H1 (cell line): ENCODE measurements at regions not wholly inside any gene's neighbourhood (a gene's known extent, or its start where the extent isn't known, plus 50 kb on each side); places are given as distances from the start of the nearest gene placed in this dataset.

Source experiments
- BACH1 ChIP-seq: IDR thresholded peaks from 2 replicates; pipeline ENCODE4 v1.6.1; 2012; ENCODE audit warnings: low read length, improper control_type of control experiment
- POLR2AphosphoS5 ChIP-seq: IDR thresholded peaks from 2 replicates; pipeline ENCODE4 v1.6.1; 2011; ENCODE audit warnings: low read depth, low read length

- no peak for TF ChIP-seq BACH1
- no peak for TF ChIP-seq POLR2AphosphoS5
Measured at GRCh38 chr11:111176603-111177002, 68.9 kb upstream of the POU2AF2 start (continued).
